GM06990 (cell line): ENCODE measurements at regions not wholly inside any gene's neighbourhood (a gene's known extent, or its start where the extent isn't known, plus 50 kb on each side); places are given as distances from the start of the nearest gene placed in this dataset.

Experiments
- DNase-seq: peaks from one replicate; pipeline ENCODE4 v3.0.0-alpha.2; 2011; ENCODE audit not compliant: insufficient read length; ENCODE audit errors: extremely low read depth
- H3K27me3 ChIP-seq: replicated peaks from 2 replicates; pipeline ENCODE4 v1.6.0; 2011; ENCODE audit warnings: low read length; ENCODE audit not compliant: control insufficient read depth, insufficient read depth
- H3K36me3 ChIP-seq: 2 replicates; pipeline ENCODE4 v1.5.1; 2011; ENCODE audit warnings: low read length; ENCODE audit not compliant: control insufficient read depth, insufficient read depth
- H3K4me3 ChIP-seq: replicated peaks from 2 replicates; pipeline ENCODE4 v1.5.1; 2011; ENCODE audit warnings: low read depth, mild to moderate bottlenecking, control low read depth, low read length
- TF ChIP-seq, protein P1 (sequence below): IDR thresholded peaks from 2 replicates; pipeline ENCODE4 v1.5.1; 2011; ENCODE audit warnings: low read length, control low read depth, mild to moderate bottlenecking, inconsistent platforms; ENCODE audit not compliant: insufficient read depth, poor library complexity, severe bottlenecking

- TF ChIP-seq, protein P1, sequence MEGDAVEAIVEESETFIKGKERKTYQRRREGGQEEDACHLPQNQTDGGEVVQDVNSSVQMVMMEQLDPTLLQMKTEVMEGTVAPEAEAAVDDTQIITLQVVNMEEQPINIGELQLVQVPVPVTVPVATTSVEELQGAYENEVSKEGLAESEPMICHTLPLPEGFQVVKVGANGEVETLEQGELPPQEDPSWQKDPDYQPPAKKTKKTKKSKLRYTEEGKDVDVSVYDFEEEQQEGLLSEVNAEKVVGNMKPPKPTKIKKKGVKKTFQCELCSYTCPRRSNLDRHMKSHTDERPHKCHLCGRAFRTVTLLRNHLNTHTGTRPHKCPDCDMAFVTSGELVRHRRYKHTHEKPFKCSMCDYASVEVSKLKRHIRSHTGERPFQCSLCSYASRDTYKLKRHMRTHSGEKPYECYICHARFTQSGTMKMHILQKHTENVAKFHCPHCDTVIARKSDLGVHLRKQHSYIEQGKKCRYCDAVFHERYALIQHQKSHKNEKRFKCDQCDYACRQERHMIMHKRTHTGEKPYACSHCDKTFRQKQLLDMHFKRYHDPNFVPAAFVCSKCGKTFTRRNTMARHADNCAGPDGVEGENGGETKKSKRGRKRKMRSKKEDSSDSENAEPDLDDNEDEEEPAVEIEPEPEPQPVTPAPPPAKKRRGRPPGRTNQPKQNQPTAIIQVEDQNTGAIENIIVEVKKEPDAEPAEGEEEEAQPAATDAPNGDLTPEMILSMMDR: no peak
- Histone ChIP-seq H3K36me3 (no peaks in the 10 kb centered on the region), H3K27me3 (no peaks in the 10 kb centered on the region; the same call in 1 of the 2 replicates), H3K4me3 (no peak overlapping the region)
- no peak for DNase-seq
These were observed 308.2 kb upstream of the AMIGO2 start for GRCh38 chr12:47387994-47388393.

DNA sequence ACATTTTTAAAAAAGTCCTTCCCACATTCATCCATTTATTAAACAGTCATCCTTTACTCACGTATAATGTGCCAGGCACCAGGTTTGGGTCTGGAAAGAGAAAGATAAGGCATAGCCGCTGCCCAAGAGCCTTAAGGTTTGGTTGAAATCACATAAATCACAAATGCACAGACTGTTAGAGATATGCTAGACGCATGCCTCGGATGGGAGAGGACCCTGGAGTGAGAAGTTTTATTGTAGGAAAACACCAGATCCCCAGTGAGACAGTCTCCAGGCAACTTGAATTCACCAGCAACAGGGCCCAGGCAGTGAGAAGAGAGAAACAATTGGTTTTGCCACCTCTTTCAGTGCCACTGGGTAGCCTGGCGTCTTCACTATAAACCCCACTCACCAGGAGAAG lies 305.9 kb upstream of the AMIGO2 start:
- no peak for DNase-seq
- Histone ChIP-seq H3K36me3 (no peaks in the 10 kb centered on the region), H3K4me3 (no peak overlapping the region), H3K27me3 (no peaks in the 10 kb centered on the region; the same call in 1 of the 2 replicates)
- TF ChIP-seq, protein P1: no peak

DNA sequence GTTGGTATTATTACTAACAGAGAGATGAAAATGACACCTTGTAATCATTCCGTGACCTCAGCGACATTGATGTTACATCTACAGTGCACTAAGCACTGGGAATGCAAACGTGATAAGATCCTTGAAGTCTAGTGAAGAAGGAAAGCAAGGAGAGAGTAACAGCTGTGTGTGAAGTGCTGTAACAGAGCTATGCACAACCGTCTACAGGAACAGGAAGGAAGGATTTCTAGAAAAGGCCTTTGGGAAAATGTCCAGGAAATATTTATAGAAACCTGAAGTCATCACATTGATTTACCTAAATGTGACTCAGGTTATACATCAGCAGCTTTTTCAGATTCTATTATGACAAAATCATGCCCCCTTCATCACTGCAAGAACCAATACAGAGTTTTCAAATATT lies 304.2 kb upstream of the AMIGO2 start:
- TF ChIP-seq, protein P1: no peak
- DNase-seq: no peak
- no peaks in the 10 kb centered on the region for H3K36me3 ChIP-seq
- H3K27me3 ChIP-seq: no peaks in the 10 kb centered on the region
- H3K4me3 ChIP-seq: no peak overlapping the region

DNA sequence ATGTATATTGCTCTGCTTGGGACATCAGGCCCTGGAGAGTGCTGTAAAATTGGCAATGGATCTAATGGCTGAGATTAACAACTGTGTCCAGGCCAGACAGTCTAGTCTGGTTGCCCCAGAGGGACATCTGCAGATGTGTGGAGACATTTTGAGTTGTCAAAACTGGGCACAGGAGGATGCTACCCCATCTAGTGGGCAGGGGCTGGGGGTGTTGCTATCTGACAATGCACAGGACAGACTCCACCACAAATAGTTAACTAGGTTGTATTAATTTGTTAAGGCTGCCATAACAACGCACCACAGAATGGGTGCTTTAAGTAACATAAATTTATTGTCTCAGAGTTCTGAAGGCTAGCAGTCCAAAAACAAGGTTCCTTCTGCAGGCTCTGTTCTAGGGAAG lies 302.5 kb upstream of the AMIGO2 start:
- TF ChIP-seq, protein P1: peak; percentile 8
- Histone ChIP-seq H3K27me3 (no peaks in the 10 kb centered on the region), H3K36me3 (no peaks in the 10 kb centered on the region), H3K4me3 (no peak overlapping the region)
- DNase-seq: no peak

GRCh38 chr12:47378907-47379306 lies 299.1 kb upstream of the AMIGO2 start:
- Histone ChIP-seq H3K4me3 (no peak overlapping the region), H3K36me3 (no peaks in the 10 kb centered on the region), H3K27me3 (no peaks in the 10 kb centered on the region)
- TF ChIP-seq, protein P1: no peak
- DNase-seq: no peak

- TF ChIP-seq, protein P1: no peak
- DNase-seq: no peak
- H3K36me3 ChIP-seq: no peaks in the 10 kb centered on the region
- H3K27me3 ChIP-seq: no peaks in the 10 kb centered on the region
- no peak overlapping the region for H3K4me3 ChIP-seq
These were observed 298.4 kb upstream of the AMIGO2 start for GRCh38 chr12:47378222-47378582.
